Astrocyte (in vitro differentiated cells and primary cell): ENCODE measurements at regions not wholly inside any gene's neighbourhood (a gene's known extent, or its start where the extent isn't known, plus 50 kb on each side); places are given as distances from the start of the nearest gene placed in this dataset.

ENCODE experiments used
- DNase-seq: peaks from one replicate; pipeline ENCODE4 v3.0.0-alpha.2; 2010; ENCODE audit warnings: low read depth
- FAIRE-seq: peaks from 2 replicates; lab custom pipeline; 2011; peaks lifted over from hg19 to GRCh38; lab: Jason Lieb, UNC
- H2AFZ ChIP-seq: 2 replicates; pipeline ENCODE4 v1.6.0; 2012; ENCODE audit warnings: low read depth, low read length, inconsistent platforms
- H3K27ac ChIP-seq: 2 replicates; pipeline ENCODE4 v1.5.1; 2011; ENCODE audit warnings: low read depth, low read length, inconsistent platforms
- H3K27me3 ChIP-seq: 2 replicates; pipeline ENCODE4 v1.6.0; 2011; ENCODE audit warnings: low read length, inconsistent platforms; ENCODE audit not compliant: insufficient read depth
- H3K36me3 ChIP-seq: 2 replicates; pipeline ENCODE4 v1.5.1; 2011; ENCODE audit warnings: low read length, inconsistent platforms; ENCODE audit not compliant: insufficient read depth
- H3K4me1 ChIP-seq: 2 replicates; pipeline ENCODE4 v1.5.1; 2011; ENCODE audit warnings: low read length, inconsistent platforms; ENCODE audit not compliant: insufficient read depth
- H3K4me2 ChIP-seq: 2 replicates; pipeline ENCODE4 v1.6.0; 2012; ENCODE audit warnings: low read length, inconsistent platforms
- H3K4me3 ChIP-seq: 2 replicates; pipeline ENCODE4 v1.5.1; 2011; ENCODE audit warnings: low read depth, mild to moderate bottlenecking, low read length, inconsistent platforms; ENCODE audit not compliant: insufficient read depth
- H3K79me2 ChIP-seq: 2 replicates; pipeline ENCODE4 v1.6.0; 2012; ENCODE audit warnings: mild to moderate bottlenecking, low read length, inconsistent platforms; ENCODE audit not compliant: insufficient read depth
- H3K9ac ChIP-seq: 2 replicates; pipeline ENCODE4 v1.6.0; 2012; ENCODE audit warnings: mild to moderate bottlenecking, low read length, inconsistent platforms
- H3K9me3 ChIP-seq: 2 replicates; pipeline ENCODE4 v1.5.1; 2012; ENCODE audit warnings: low read depth, mild to moderate bottlenecking, low read length, inconsistent platforms; ENCODE audit not compliant: insufficient read depth
- H4K20me1 ChIP-seq: 2 replicates; pipeline ENCODE4 v1.6.0; 2012; ENCODE audit warnings: low read length, inconsistent platforms; ENCODE audit not compliant: insufficient read depth
- H3K27ac Mint-ChIP-seq: one replicate; pipeline ENCODE4 v1.8.0; 2021; ENCODE audit warnings: mild to moderate bottlenecking, mixed read lengths; ENCODE audit not compliant: unreplicated experiment
- H3K27me3 Mint-ChIP-seq: one replicate; pipeline ENCODE4 v1.8.0; 2021; ENCODE audit warnings: low read depth, mixed read lengths; ENCODE audit not compliant: unreplicated experiment
- H3K36me3 Mint-ChIP-seq: one replicate; pipeline ENCODE4 v1.8.0; 2021; ENCODE audit warnings: low read depth, mixed read lengths; ENCODE audit not compliant: unreplicated experiment
- H3K4me1 Mint-ChIP-seq: one replicate; pipeline ENCODE4 v1.8.0; 2021; ENCODE audit warnings: low read depth, mixed read lengths; ENCODE audit not compliant: unreplicated experiment
- H3K4me3 Mint-ChIP-seq: one replicate; pipeline ENCODE4 v1.8.0; 2021; ENCODE audit warnings: mild to moderate bottlenecking, moderate library complexity, mixed read lengths; ENCODE audit not compliant: unreplicated experiment
- H3K9me3 Mint-ChIP-seq: one replicate; pipeline ENCODE4 v1.8.0; 2021; ENCODE audit warnings: mild to moderate bottlenecking, mixed read lengths; ENCODE audit not compliant: unreplicated experiment
- EZH2 ChIP-seq: IDR thresholded peaks from 2 replicates; pipeline ENCODE4 v1.6.1; 2012; ENCODE audit warnings: mild to moderate bottlenecking, low read length, inconsistent platforms; ENCODE audit not compliant: insufficient read depth
- TF ChIP-seq, protein P1 (sequence below): IDR thresholded peaks from 2 replicates; pipeline ENCODE4 v1.5.1; 2011; ENCODE audit warnings: low read depth, mild to moderate bottlenecking, inconsistent platforms, low read length, moderate library complexity; ENCODE audit not compliant: insufficient read depth

- no peaks in the 10 kb centered on the region for H3K27me3 ChIP-seq
- H3K9me3 Mint-ChIP-seq = peaks cover 10% of the 10 kb centered on the region
- H3K27ac ChIP-seq = no peak overlapping the region
- H3K79me2 ChIP-seq = no peaks in the 10 kb centered on the region
- no peak overlapping the region for H3K9ac ChIP-seq
- no peak for DNase-seq
- H3K9me3 ChIP-seq = no peaks in the 10 kb centered on the region
- H3K4me3 Mint-ChIP-seq = no peak overlapping the region
- no peaks in the 10 kb centered on the region for H3K36me3 ChIP-seq
- peaks cover 3% of the 10 kb centered on the region for H3K36me3 Mint-ChIP-seq
- H2AFZ ChIP-seq = no peak overlapping the region
- peaks cover 31% of the 10 kb centered on the region for H3K4me1 Mint-ChIP-seq
- no peak for TF ChIP-seq EZH2
- TF ChIP-seq, protein P1, sequence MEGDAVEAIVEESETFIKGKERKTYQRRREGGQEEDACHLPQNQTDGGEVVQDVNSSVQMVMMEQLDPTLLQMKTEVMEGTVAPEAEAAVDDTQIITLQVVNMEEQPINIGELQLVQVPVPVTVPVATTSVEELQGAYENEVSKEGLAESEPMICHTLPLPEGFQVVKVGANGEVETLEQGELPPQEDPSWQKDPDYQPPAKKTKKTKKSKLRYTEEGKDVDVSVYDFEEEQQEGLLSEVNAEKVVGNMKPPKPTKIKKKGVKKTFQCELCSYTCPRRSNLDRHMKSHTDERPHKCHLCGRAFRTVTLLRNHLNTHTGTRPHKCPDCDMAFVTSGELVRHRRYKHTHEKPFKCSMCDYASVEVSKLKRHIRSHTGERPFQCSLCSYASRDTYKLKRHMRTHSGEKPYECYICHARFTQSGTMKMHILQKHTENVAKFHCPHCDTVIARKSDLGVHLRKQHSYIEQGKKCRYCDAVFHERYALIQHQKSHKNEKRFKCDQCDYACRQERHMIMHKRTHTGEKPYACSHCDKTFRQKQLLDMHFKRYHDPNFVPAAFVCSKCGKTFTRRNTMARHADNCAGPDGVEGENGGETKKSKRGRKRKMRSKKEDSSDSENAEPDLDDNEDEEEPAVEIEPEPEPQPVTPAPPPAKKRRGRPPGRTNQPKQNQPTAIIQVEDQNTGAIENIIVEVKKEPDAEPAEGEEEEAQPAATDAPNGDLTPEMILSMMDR = no peak
- peaks cover 12% of the 10 kb centered on the region for H3K27me3 Mint-ChIP-seq
- no peak overlapping the region for H3K27ac Mint-ChIP-seq
- H3K4me3 ChIP-seq = no peak overlapping the region
- peaks cover 9% of the 10 kb centered on the region for H3K4me1 ChIP-seq
- H3K4me2 ChIP-seq = no peak overlapping the region
- no peak for FAIRE-seq
- H4K20me1 ChIP-seq = no peaks in the 10 kb centered on the region
These were observed 173.4 kb downstream of the MRPL14 start for GRCh38 chr6:43953794-43954310.

GRCh38 chr6:43953256-43953655 is 174.0 kb downstream of the MRPL14 start:
- TF ChIP-seq, protein P1 = no peak
- TF ChIP-seq EZH2 = no peak
- DNase-seq = no peak
- Histone ChIP-seq H3K9me3 (no peaks in the 10 kb centered on the region), H3K4me1 (peaks cover 13% of the 10 kb centered on the region), H3K27me3 (no peaks in the 10 kb centered on the region), H4K20me1 (no peaks in the 10 kb centered on the region), H2AFZ (no peak overlapping the region), H3K79me2 (no peaks in the 10 kb centered on the region), H3K27ac (no peak overlapping the region), H3K36me3 (no peaks in the 10 kb centered on the region), H3K4me3 (no peak overlapping the region), H3K4me2 (no peak overlapping the region), H3K9ac (no peak overlapping the region)
- Mint-ChIP-seq H3K4me3 (no peak overlapping the region), H3K27ac (no peak overlapping the region), H3K36me3 (peaks cover 3% of the 10 kb centered on the region), H3K27me3 (peaks cover 11% of the 10 kb centered on the region), H3K4me1 (peaks cover 35% of the 10 kb centered on the region), H3K9me3 (peaks cover 10% of the 10 kb centered on the region)
- FAIRE-seq = no peak

- H4K20me1 ChIP-seq = no peaks in the 10 kb centered on the region
- no peak overlapping the region for H3K4me3 ChIP-seq
- DNase-seq (no peak), FAIRE-seq (no peak)
- Mint-ChIP-seq H3K36me3 (peaks cover 3% of the 10 kb centered on the region), H3K27ac (no peak overlapping the region), H3K27me3 (peaks cover 12% of the 10 kb centered on the region), H3K4me3 (no peak overlapping the region), H3K4me1 (peaks cover 35% of the 10 kb centered on the region), H3K9me3 (peaks cover 9% of the 10 kb centered on the region)
- H2AFZ ChIP-seq = no peak overlapping the region
- no peaks in the 10 kb centered on the region for H3K9me3 ChIP-seq
- H3K27me3 ChIP-seq = no peaks in the 10 kb centered on the region
- H3K9ac ChIP-seq = no peak overlapping the region
- H3K36me3 ChIP-seq = no peaks in the 10 kb centered on the region
- H3K4me1 ChIP-seq = peaks cover 13% of the 10 kb centered on the region
- H3K27ac ChIP-seq = no peak overlapping the region
- H3K79me2 ChIP-seq = no peaks in the 10 kb centered on the region
- TF ChIP-seq EZH2 = no peak
- TF ChIP-seq, protein P1 = no peak
- no peak overlapping the region for H3K4me2 ChIP-seq
These were observed 174.5 kb downstream of the MRPL14 start for GRCh38 chr6:43952746-43953145.
